ENCODE measurements at regions not wholly inside any gene's neighbourhood (a gene's known extent, or its start where the extent isn't known, plus 50 kb on each side); places are given as distances from the start of the nearest gene placed in this dataset. TPM values are rescaled to one million over a fixed set of nuclear protein-coding genes. Genes with fewer than 3 reads are reported as not detected.

- H3K4me3 ChIP-seq (ENCODE audit: low read depth, low read length) = no peak overlapping the region
- DNase-seq (ENCODE audit: low read depth) = no peak
- no peak for TF ChIP-seq CTCF (IDR thresholded peaks at IDR 0.05; ENCODE audit: insufficient read depth, low read depth, low read length)
These were observed 62.9 kb upstream of the SPON1 start for GRCh38 chr11:13899603-13900002.

- no peak overlapping the region for H3K4me3 ChIP-seq (ENCODE audit: low read depth, low read length)
- TF ChIP-seq CTCF (IDR thresholded peaks at IDR 0.05; ENCODE audit: insufficient read depth, low read depth, low read length) = no peak
- DNase-seq (ENCODE audit: low read depth) = no peak
These were observed 60.0 kb upstream of the SPON1 start for GRCh38 chr11:13902523-13902922.

GRCh38 chr11:13905137-13905781 lies 57.3 kb upstream of the SPON1 start:
- no peak overlapping the region for H3K4me3 ChIP-seq (ENCODE audit: low read depth, low read length)
- TF ChIP-seq CTCF (IDR thresholded peaks at IDR 0.05; ENCODE audit: insufficient read depth, low read depth, low read length) = no peak
- no peak for DNase-seq (ENCODE audit: low read depth)

- no peak overlapping the region for H3K4me3 ChIP-seq (ENCODE audit: low read depth, low read length)
These were observed 54.8 kb upstream of the SPON1 start for GRCh38 chr11:13907678-13908077.

GRCh38 chr11:13908535-13908934 lies 54.0 kb upstream of the SPON1 start:
- no peak for DNase-seq (ENCODE audit: low read depth)
- no peak overlapping the region for H3K4me3 ChIP-seq (ENCODE audit: low read depth, low read length)
- TF ChIP-seq CTCF (IDR thresholded peaks at IDR 0.05; ENCODE audit: insufficient read depth, low read depth, low read length) = no peak

More at GRCh38 chr11:13907678-13908077, 54.8 kb upstream of the SPON1 start:
- DNase-seq (ENCODE audit: low read depth) = no peak
- TF ChIP-seq CTCF (IDR thresholded peaks at IDR 0.05; ENCODE audit: insufficient read depth, low read depth, low read length) = no peak

Small RNAs in the stretch of these regions (small RNA-seq; reads per million reads assigned to genes)
- gene RNA5SP331 = not detected

Measured in fibroblast of villous mesenchyme (primary cell).